ENCODE measurements at regions not wholly inside any gene's neighbourhood (a gene's known extent, or its start where the extent isn't known, plus 50 kb on each side); places are given as distances from the start of the nearest gene placed in this dataset.

DNA sequence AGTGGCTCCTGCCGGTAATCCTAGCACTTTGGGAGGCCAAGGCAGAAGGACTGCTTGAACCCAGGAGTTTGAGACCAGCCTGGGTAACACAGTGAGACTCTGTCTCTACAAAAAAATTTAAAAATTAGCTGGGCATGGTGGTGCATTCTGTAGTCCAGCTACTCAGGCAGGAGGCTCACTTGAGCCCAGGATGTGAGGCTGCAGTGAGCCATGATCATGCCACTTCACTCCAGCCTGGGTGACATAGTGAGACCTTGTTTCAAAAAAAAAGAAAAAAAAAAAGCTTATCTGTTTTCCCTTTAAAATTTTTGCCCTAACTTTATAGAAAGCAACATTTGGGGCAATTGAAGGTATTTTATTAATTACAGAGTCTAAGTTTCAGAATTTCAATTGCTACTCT, 486.0 kb downstream of the BCAT1 start:
- H3K36me3 ChIP-seq (ENCODE audit: low read depth), result no peaks in the 10 kb centered on the region
- no peaks in the 10 kb centered on the region for H3K4me1 ChIP-seq (ENCODE audit: insufficient read depth, poor library complexity, severe bottlenecking)
- H3K27ac ChIP-seq (ENCODE audit: poor library complexity, severe bottlenecking), result no peak overlapping the region
- DNase-seq (ENCODE audit: low spot score), result no peak
- no peaks in the 10 kb centered on the region for H3K9me3 ChIP-seq (ENCODE audit: severe bottlenecking)
- no peak overlapping the region for H3K4me3 ChIP-seq (ENCODE audit: severe bottlenecking)
- no peak for ATAC-seq (ENCODE audit: low read depth)
- no peaks in the 10 kb centered on the region for H3K27me3 ChIP-seq (ENCODE audit: insufficient read depth, poor library complexity, severe bottlenecking)
- TF ChIP-seq CTCF (IDR thresholded peaks at IDR 0.05; ENCODE audit: poor library complexity, severe bottlenecking), result no peak

DNA sequence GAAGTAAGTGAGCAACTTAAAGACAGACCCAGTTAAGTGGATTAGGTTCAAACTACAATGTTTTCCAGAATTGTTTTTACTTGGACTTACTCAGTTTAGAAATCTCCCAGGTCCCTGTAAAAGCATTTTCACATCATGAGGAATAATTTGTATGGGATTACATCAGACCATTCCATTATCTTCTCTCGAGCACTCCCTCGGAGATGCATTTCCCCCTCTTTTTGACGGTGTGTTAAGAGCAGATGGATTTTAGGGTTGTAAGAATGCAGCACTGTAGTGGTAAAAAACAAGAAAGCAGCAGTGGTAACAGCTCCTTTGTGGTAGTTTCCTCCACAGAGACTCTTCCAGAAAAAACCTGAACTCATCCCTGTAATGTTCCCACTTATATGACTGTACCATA, 488.4 kb downstream of the BCAT1 start:
- DNase-seq (ENCODE audit: low spot score), result no peak
- no peak overlapping the region for H3K27ac ChIP-seq (ENCODE audit: poor library complexity, severe bottlenecking)
- TF ChIP-seq CTCF (IDR thresholded peaks at IDR 0.05; ENCODE audit: poor library complexity, severe bottlenecking), result no peak
- no peaks in the 10 kb centered on the region for H3K4me1 ChIP-seq (ENCODE audit: insufficient read depth, poor library complexity, severe bottlenecking)
- no peaks in the 10 kb centered on the region for H3K27me3 ChIP-seq (ENCODE audit: insufficient read depth, poor library complexity, severe bottlenecking)
- no peaks in the 10 kb centered on the region for H3K36me3 ChIP-seq (ENCODE audit: low read depth)
- no peaks in the 10 kb centered on the region for H3K9me3 ChIP-seq (ENCODE audit: severe bottlenecking)
- no peak for ATAC-seq (ENCODE audit: low read depth)
- no peak overlapping the region for H3K4me3 ChIP-seq (ENCODE audit: severe bottlenecking)

DNA sequence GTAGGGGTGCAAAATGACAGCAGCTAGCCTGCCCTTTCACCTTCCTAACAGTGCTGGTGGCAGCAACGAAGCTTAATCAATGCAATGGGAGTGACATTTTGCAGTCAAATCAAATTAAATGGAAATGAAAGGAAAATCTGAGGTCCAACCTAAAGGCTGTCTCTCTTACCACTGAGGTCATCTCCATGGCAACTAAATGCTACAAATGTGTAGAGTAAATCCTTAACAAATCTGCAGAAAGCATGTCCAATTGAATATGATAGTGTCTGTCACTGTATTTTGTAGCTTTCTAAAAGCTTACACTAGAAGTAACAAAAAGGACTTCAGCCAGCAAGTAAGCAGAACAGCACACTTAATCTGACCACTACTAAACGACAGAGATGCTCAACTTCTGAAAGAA, 488.8 kb downstream of the BCAT1 start:
- H3K9me3 ChIP-seq (ENCODE audit: severe bottlenecking), result no peaks in the 10 kb centered on the region
- ATAC-seq (ENCODE audit: low read depth) (no peak), DNase-seq (ENCODE audit: low spot score) (no peak)
- H3K27me3 ChIP-seq (ENCODE audit: insufficient read depth, poor library complexity, severe bottlenecking), result no peaks in the 10 kb centered on the region
- H3K36me3 ChIP-seq (ENCODE audit: low read depth), result no peaks in the 10 kb centered on the region
- no peak for TF ChIP-seq CTCF (IDR thresholded peaks at IDR 0.05; ENCODE audit: poor library complexity, severe bottlenecking)
- no peak overlapping the region for H3K27ac ChIP-seq (ENCODE audit: poor library complexity, severe bottlenecking)
- H3K4me1 ChIP-seq (ENCODE audit: insufficient read depth, poor library complexity, severe bottlenecking), result no peaks in the 10 kb centered on the region
- H3K4me3 ChIP-seq (ENCODE audit: severe bottlenecking), result no peak overlapping the region

DNA sequence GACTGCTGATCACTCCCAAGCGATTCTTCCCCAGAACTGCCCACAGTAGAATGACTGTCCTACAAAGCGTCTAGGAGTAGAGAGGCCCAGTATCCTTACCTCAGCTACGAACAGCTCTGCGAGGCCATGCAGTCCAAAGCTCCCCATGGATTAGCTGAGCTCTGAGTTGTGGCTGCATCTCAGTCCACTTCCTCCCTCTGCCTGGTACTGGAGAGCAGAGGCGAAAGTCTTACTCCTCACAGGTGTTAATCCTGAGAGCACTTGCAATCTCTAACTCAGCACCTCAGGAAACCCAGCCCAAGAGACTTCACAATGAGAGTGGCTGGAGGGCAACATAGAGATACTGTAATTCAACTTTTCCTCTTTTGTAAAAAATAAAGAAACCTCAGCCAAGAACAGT, 493.1 kb downstream of the BCAT1 start:
- no peak for TF ChIP-seq CTCF (IDR thresholded peaks at IDR 0.05; ENCODE audit: poor library complexity, severe bottlenecking)
- Histone ChIP-seq H3K9me3 (ENCODE audit: severe bottlenecking) (no peaks in the 10 kb centered on the region), H3K36me3 (ENCODE audit: low read depth) (no peaks in the 10 kb centered on the region), H3K4me3 (ENCODE audit: severe bottlenecking) (no peak overlapping the region), H3K27ac (ENCODE audit: poor library complexity, severe bottlenecking) (no peak overlapping the region), H3K27me3 (ENCODE audit: insufficient read depth, poor library complexity, severe bottlenecking) (no peaks in the 10 kb centered on the region), H3K4me1 (ENCODE audit: insufficient read depth, poor library complexity, severe bottlenecking) (no peaks in the 10 kb centered on the region)
- no peak for ATAC-seq (ENCODE audit: low read depth)
- DNase-seq (ENCODE audit: low spot score), result no peak

- no peak for ATAC-seq (ENCODE audit: low read depth)
- H3K36me3 ChIP-seq (ENCODE audit: low read depth), result no peaks in the 10 kb centered on the region
- H3K4me1 ChIP-seq (ENCODE audit: insufficient read depth, poor library complexity, severe bottlenecking), result no peaks in the 10 kb centered on the region
- H3K9me3 ChIP-seq (ENCODE audit: severe bottlenecking), result no peaks in the 10 kb centered on the region
- no peak for DNase-seq (ENCODE audit: low spot score)
- H3K4me3 ChIP-seq (ENCODE audit: severe bottlenecking), result no peak overlapping the region
- no peak for TF ChIP-seq CTCF (IDR thresholded peaks at IDR 0.05; ENCODE audit: poor library complexity, severe bottlenecking)
- no peaks in the 10 kb centered on the region for H3K27me3 ChIP-seq (ENCODE audit: insufficient read depth, poor library complexity, severe bottlenecking)
- no peak overlapping the region for H3K27ac ChIP-seq (ENCODE audit: poor library complexity, severe bottlenecking)
These were observed 498.2 kb upstream of the SOX5 start for GRCh38 chr12:24447678-24448077.

Data from RWPE2 (cell line).